ENCODE measurements at regions not wholly inside any gene's neighbourhood (a gene's known extent, or its start where the extent isn't known, plus 50 kb on each side); places are given as distances from the start of the nearest gene placed in this dataset.

DNA sequence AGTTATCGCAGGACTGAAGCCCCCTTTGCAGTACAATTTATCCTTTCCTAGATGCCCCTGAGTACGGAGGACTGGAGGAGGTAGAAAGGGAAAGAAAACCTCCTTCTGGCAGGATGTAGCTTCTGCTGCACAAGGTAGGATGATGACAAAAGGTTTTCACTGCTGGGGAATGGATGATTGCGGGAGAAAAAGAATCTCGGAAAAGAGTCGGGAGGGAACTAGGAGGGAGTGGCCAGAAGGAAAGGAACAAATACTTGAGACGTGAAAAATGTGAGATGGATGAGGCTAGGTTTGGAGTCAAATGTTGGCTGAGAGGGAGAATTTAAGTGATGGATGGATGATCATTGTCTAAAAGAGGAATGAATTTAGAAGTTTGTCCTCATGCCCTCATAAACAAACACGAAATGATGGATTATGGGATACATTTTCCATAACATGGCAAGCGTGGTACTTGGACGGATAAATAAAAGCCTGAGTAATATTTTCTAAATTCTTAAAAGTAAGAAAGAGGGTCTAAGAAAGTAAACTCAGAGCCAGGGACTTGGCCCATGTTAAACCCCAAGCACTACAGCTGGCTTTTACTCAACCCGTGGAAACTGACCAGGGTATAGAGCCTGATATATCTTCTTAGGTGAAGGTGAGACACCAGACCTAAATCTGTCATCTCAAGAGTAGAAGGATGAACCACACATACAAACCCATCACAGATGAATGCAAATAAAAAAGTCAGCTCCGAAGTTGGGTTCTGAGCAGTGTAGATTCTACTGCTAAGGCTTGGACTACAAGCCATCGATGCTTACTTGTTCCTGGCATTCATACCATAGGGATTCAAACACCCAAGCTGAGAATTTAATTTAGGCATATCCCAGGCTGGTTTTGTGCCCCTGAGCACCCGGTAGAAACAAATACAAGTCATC, 72.4 kb downstream of the HFE start:
- no peak for DNase-seq
- intact Hi-C loops (cut with micrococcal nuclease) = loop anchor here (2.0 kb wide), 1 partner anchor 1733 kb away; a partner anchor contains a TSS
- H3K27ac Mint-ChIP-seq = peak overlapping the region; percentile 99
- POLR2A ChIA-PET = interaction anchor here (0.5 to 10.1 kb wide), 51 partner anchors 11 to 1734 kb away, joined by 3 to 1682 read pairs (median 20); partner anchors contain the start of gene HMGN4
- H3K9me3 Mint-ChIP-seq = no peaks in the 10 kb centered on the region
- CTCF ChIA-PET = interaction anchor here (0.8 to 5.9 kb wide), 8 partner anchors 11 to 436 kb away, joined by 3 to 31 read pairs (median 4); a partner anchor contains a TSS
- peak overlapping the region; percentile 88 for H3K4me3 Mint-ChIP-seq
- peaks cover 54% of the 10 kb centered on the region for H3K36me3 Mint-ChIP-seq (ENCODE audit: low read depth)
- H3K4me1 Mint-ChIP-seq = peaks cover 62% of the 10 kb centered on the region
- ATAC-seq (ENCODE audit: low read depth) = no peak
- TF ChIP-seq, protein P1, sequence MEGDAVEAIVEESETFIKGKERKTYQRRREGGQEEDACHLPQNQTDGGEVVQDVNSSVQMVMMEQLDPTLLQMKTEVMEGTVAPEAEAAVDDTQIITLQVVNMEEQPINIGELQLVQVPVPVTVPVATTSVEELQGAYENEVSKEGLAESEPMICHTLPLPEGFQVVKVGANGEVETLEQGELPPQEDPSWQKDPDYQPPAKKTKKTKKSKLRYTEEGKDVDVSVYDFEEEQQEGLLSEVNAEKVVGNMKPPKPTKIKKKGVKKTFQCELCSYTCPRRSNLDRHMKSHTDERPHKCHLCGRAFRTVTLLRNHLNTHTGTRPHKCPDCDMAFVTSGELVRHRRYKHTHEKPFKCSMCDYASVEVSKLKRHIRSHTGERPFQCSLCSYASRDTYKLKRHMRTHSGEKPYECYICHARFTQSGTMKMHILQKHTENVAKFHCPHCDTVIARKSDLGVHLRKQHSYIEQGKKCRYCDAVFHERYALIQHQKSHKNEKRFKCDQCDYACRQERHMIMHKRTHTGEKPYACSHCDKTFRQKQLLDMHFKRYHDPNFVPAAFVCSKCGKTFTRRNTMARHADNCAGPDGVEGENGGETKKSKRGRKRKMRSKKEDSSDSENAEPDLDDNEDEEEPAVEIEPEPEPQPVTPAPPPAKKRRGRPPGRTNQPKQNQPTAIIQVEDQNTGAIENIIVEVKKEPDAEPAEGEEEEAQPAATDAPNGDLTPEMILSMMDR (IDR thresholded peaks at IDR 0.05) = no peak
- H3K27me3 Mint-ChIP-seq = no peaks in the 10 kb centered on the region

GRCh38 chr6:26161322-26161721, 74.1 kb downstream of the HFE start:
- no peaks in the 10 kb centered on the region for H3K27me3 Mint-ChIP-seq
- no peak for DNase-seq
- peaks cover 49% of the 10 kb centered on the region for H3K4me1 Mint-ChIP-seq

DNA sequence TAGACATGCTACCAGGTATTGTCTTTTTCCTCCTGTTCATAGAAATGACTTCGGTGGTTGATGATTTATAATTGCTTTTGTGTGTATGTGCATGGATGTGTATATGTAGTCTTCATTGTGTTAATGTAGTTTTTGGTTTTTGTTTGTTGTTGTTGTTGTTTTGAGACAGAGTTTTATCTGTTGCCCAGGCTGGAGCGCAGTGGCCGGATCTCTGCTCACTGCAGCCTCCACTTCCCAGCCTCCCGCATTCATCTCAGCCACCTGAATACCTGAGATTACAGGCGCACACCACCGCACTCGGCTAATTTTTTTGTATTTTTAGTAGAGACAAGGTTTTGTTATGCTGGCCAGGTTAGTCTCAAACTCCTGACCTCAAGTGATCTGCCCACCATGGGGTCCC, 75.2 kb downstream of the HFE start:
- ChIA-PET CTCF (no interaction called here), POLR2A (interaction anchor here (0.6 to 10.1 kb wide), 6 partner anchors 8 to 1015 kb away, joined by 3 to 1682 read pairs (median 216); a partner anchor contains a TSS)
- TF ChIP-seq, protein P1 (IDR thresholded peaks at IDR 0.05) = no peak
- Mint-ChIP-seq H3K27ac (no peak overlapping the region), H3K4me3 (no peak overlapping the region), H3K36me3 (ENCODE audit: low read depth) (peaks cover 59% of the 10 kb centered on the region), H3K27me3 (no peaks in the 10 kb centered on the region), H3K9me3 (no peaks in the 10 kb centered on the region), H3K4me1 (peaks cover 49% of the 10 kb centered on the region)
- ATAC-seq (ENCODE audit: low read depth) (no peak), DNase-seq (no peak)
- intact Hi-C loops (cut with micrococcal nuclease) = no loop called here

More at GRCh38 chr6:26161322-26161721, 74.1 kb downstream of the HFE start:
- CTCF ChIA-PET = no interaction called here
- TF ChIP-seq, protein P1 (IDR thresholded peaks at IDR 0.05) = no peak
- Mint-ChIP-seq H3K9me3 (no peaks in the 10 kb centered on the region), H3K36me3 (ENCODE audit: low read depth) (peaks cover 61% of the 10 kb centered on the region), H3K4me3 (no peak overlapping the region), H3K27ac (no peak overlapping the region)
- intact Hi-C loops (cut with micrococcal nuclease) = no loop called here
- POLR2A ChIA-PET = interaction anchor here (0.9 to 10.1 kb wide), 7 partner anchors 9 to 1663 kb away, joined by 3 to 1682 read pairs (median 6); a partner anchor contains a TSS
- no peak for ATAC-seq (ENCODE audit: low read depth)

DNA sequence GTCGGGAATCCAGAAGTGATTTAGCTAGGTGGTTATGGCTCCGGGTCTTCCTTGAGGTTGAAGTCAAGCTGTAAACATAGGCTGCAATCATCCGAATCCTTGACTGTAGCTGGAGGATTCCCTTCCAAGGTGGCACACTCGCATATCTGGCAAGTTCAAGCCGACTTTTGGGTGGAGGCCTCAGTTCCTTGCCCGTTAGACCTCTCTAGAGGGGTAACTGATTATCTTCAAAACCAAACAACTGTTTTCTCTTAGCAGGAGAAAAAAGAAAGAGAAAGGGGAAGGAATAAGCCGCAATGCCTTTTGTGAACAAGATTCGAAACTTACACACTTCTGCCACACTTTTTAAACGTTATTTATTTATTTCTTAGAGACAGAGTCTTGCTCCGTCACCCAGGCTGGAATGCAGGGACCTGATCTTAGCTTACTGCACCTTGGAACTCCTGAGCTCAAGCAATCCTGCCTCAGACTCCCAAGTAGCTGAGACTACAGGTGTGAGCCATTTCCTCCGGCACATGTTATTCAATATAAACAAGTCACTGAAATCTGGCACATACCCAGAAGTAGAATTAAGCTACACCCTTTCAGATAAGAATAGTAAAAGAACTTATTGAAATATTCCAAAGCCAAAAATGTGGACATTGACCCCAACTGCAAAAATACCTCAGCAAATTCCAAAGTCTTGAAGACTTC, 76.3 kb downstream of the HFE start:
- no peak for ATAC-seq (ENCODE audit: low read depth)
- Mint-ChIP-seq H3K4me1 (peaks cover 43% of the 10 kb centered on the region), H3K36me3 (ENCODE audit: low read depth) (peaks cover 48% of the 10 kb centered on the region), H3K9me3 (no peaks in the 10 kb centered on the region), H3K27me3 (no peaks in the 10 kb centered on the region), H3K4me3 (no peak overlapping the region), H3K27ac (peak overlapping the region; percentile 55)
- intact Hi-C loops (cut with micrococcal nuclease) = no loop called here
- POLR2A ChIA-PET = interaction anchor here (0.6 to 10.1 kb wide), 3 partner anchors 28 to 409 kb away, joined by 3 to 1229 read pairs (median 6); a partner anchor contains a TSS
- CTCF ChIA-PET = interaction anchor here (0.9 kb wide), 1 partner anchor 137 kb away, joined by 3 read pairs; no protein-coding TSS in a partner anchor
- DNase-seq = no peak
- TF ChIP-seq, protein P1 (IDR thresholded peaks at IDR 0.05) = no peak
